Activated CD8-positive, alpha-beta T cell treated with anti-CD3 and anti-CD28 coated beads, Interleukin-2, amount 10 ng/mL, durations not matched to agents 7 days and 5 days (primary cell): ENCODE measurements at regions not wholly inside any gene's neighbourhood (a gene's known extent, or its start where the extent isn't known, plus 50 kb on each side); places are given as distances from the start of the nearest gene placed in this dataset.

ENCODE experiments used
- ATAC-seq: fragments of 150-1000 bp; cut with Tn5 transposase; one replicate; pipeline ENCODE4 v1.10.0; 2021; ENCODE audit warnings: moderate library complexity
- CTCF ChIA-PET: fragments of 350-600 bp; sonication (Branson Sonifier 250); formaldehyde crosslinking; loops from one replicate; lab custom pipeline; 2021; ENCODE audit warnings: antibody characterized with exemption; lab: Charles Lee
- POLR2A ChIA-PET: fragments of 350-600 bp; sonication (Branson Sonifier 250); formaldehyde crosslinking; loops from one replicate; lab custom pipeline; 2021; ENCODE audit warnings: antibody characterized with exemption; lab: Charles Lee
- DNase-seq: peaks from one replicate; pipeline ENCODE4 v3.0.0-alpha.2; 2020
- H3K27ac Mint-ChIP-seq: one replicate; pipeline ENCODE4 v1.8.0; 2021; ENCODE audit warnings: mild to moderate bottlenecking, mixed read lengths
- H3K27me3 Mint-ChIP-seq: one replicate; pipeline ENCODE4 v1.8.0; 2021; ENCODE audit warnings: low read depth, mixed read lengths
- H3K36me3 Mint-ChIP-seq: one replicate; pipeline ENCODE4 v1.8.0; 2021; ENCODE audit warnings: low read depth, mixed read lengths
- H3K4me1 Mint-ChIP-seq: one replicate; pipeline ENCODE4 v1.8.0; 2021; ENCODE audit warnings: low read depth, mixed read lengths
- H3K4me3 Mint-ChIP-seq: one replicate; pipeline ENCODE4 v1.8.0; 2021; ENCODE audit warnings: mild to moderate bottlenecking, mixed read lengths
- H3K9me3 Mint-ChIP-seq: one replicate; pipeline ENCODE4 v1.8.0; 2022; ENCODE audit warnings: mixed read lengths; ENCODE audit not compliant: insufficient read depth

GRCh38 chr15:95848126-95848525 lies 482.4 kb upstream of the NR2F2 start:
- DNase-seq (no peak), ATAC-seq (no peak)
- peaks cover 5% of the 10 kb centered on the region for H3K4me1 Mint-ChIP-seq
- ChIA-PET POLR2A (no interaction called here), CTCF (interaction anchor here (0.7 kb wide), 1 partner anchor 439 kb away, joined by 4 read pairs; no protein-coding TSS in a partner anchor)
- H3K9me3 Mint-ChIP-seq, result no peaks in the 10 kb centered on the region
- H3K27me3 Mint-ChIP-seq, result peaks cover 18% of the 10 kb centered on the region
- H3K36me3 Mint-ChIP-seq, result no peaks in the 10 kb centered on the region
- H3K4me3 Mint-ChIP-seq, result no peak overlapping the region
- no peak overlapping the region for H3K27ac Mint-ChIP-seq

DNA sequence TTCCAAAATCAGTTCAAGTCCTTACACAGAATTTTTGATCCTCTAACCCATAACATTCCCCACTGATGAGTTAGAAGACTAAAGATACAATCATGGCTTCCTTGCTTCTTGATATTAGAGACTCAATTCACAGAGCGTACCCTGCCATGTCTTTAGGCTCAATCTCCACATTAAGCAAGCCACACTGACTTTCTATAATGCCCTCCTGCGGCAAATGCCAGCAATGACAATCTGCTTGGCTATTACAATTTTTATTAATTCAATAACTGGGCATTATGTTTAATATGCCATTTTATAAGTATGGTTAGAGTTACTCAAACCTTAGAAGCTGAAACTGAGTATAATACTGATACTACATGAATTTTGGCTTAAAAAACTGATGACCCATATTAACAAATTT lies 479.7 kb upstream of the NR2F2 start:
- Mint-ChIP-seq H3K27me3 (peaks cover 30% of the 10 kb centered on the region), H3K9me3 (no peaks in the 10 kb centered on the region), H3K36me3 (no peaks in the 10 kb centered on the region), H3K4me3 (no peak overlapping the region), H3K27ac (no peak overlapping the region), H3K4me1 (no peaks in the 10 kb centered on the region)
- ChIA-PET CTCF (no interaction called here), POLR2A (no interaction called here)
- no peak for DNase-seq
- no peak for ATAC-seq

DNA sequence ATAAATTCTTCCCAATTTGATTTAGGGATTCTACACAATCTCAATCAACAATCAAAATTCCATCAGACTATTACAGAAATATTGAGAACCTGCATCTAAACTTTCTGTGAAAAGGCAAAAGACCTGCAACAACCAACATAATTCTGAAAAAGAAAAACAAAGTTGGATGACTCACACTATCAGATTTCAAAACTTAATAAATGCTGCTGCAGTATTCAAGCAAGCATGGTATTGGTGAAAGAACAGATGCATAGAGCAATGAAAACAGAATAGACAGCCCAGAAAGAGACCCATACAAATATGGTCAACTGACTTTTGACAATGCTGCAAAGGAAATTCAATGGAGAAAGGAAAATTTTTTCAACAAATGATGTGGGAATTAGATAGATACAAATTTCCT lies 477.1 kb upstream of the NR2F2 start:
- Mint-ChIP-seq H3K27ac (no peak overlapping the region), H3K4me1 (no peaks in the 10 kb centered on the region), H3K9me3 (no peaks in the 10 kb centered on the region), H3K36me3 (no peaks in the 10 kb centered on the region), H3K27me3 (peaks cover 38% of the 10 kb centered on the region), H3K4me3 (no peak overlapping the region)
- no peak for DNase-seq
- CTCF ChIA-PET, result no interaction called here
- ATAC-seq, result no peak
- POLR2A ChIA-PET, result no interaction called here

GRCh38 chr15:95857124-95857757 lies 473.3 kb upstream of the NR2F2 start:
- H3K36me3 Mint-ChIP-seq, result no peaks in the 10 kb centered on the region
- ChIA-PET POLR2A (no interaction called here), CTCF (interaction anchor here (0.7 kb wide), 1 partner anchor 799 kb away, joined by 3 read pairs; no protein-coding TSS in a partner anchor)
- ATAC-seq (no peak), DNase-seq (no peak)
- no peak overlapping the region for H3K27ac Mint-ChIP-seq
- no peak overlapping the region for H3K4me3 Mint-ChIP-seq
- peaks cover 41% of the 10 kb centered on the region for H3K27me3 Mint-ChIP-seq
- no peaks in the 10 kb centered on the region for H3K9me3 Mint-ChIP-seq
- no peaks in the 10 kb centered on the region for H3K4me1 Mint-ChIP-seq

DNA sequence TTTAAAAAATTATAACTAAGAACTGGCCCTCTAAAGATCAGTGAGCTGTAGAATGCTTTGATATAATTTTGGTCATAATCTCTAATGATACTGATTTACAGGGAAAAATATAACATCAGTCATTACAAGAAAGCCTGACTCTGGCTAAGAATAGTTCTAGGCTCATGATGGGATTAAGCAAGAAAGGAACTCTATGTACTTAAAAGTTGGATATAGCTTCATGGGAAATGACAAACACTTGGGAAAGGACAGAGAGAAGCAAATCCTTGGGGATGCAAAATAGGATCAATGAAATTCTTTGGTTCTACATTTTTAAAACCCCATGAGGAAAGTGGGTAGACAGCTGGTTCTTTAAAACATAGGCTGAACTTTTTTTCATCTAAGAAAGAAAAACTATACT lies 472.7 kb upstream of the NR2F2 start:
- H3K36me3 Mint-ChIP-seq, result no peaks in the 10 kb centered on the region
- ChIA-PET POLR2A (no interaction called here), CTCF (interaction anchor here (0.7 kb wide), 1 partner anchor 799 kb away, joined by 3 read pairs; no protein-coding TSS in a partner anchor)
- no peak overlapping the region for H3K27ac Mint-ChIP-seq
- DNase-seq, result no peak
- no peak overlapping the region for H3K4me3 Mint-ChIP-seq
- no peaks in the 10 kb centered on the region for H3K4me1 Mint-ChIP-seq
- ATAC-seq, result no peak
- no peaks in the 10 kb centered on the region for H3K9me3 Mint-ChIP-seq
- peaks cover 39% of the 10 kb centered on the region for H3K27me3 Mint-ChIP-seq

DNA sequence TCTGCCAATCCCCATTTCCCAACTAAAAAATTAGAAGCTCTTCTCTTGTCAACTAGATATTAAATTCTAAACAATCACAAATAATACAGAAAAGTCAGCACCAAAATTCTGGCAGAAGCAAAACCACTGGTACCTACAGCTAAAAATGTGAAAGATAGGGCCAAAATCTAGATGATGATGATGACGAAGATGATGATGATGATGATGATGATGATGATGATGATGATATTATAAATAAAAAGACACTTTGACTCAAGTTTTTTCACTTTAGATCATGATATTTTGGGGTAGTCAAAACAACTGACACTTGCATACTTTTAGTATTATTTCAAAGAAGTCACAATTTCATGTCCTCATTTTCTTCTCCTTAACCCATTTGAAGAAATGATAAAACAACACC lies 470.1 kb upstream of the NR2F2 start:
- ChIA-PET POLR2A (no interaction called here), CTCF (no interaction called here)
- DNase-seq (no peak), ATAC-seq (no peak)
- peaks cover 30% of the 10 kb centered on the region for H3K27me3 Mint-ChIP-seq
- H3K27ac Mint-ChIP-seq, result no peak overlapping the region
- H3K36me3 Mint-ChIP-seq, result no peaks in the 10 kb centered on the region
- no peak overlapping the region for H3K4me3 Mint-ChIP-seq
- no peaks in the 10 kb centered on the region for H3K9me3 Mint-ChIP-seq
- peaks cover 11% of the 10 kb centered on the region for H3K4me1 Mint-ChIP-seq

DNA sequence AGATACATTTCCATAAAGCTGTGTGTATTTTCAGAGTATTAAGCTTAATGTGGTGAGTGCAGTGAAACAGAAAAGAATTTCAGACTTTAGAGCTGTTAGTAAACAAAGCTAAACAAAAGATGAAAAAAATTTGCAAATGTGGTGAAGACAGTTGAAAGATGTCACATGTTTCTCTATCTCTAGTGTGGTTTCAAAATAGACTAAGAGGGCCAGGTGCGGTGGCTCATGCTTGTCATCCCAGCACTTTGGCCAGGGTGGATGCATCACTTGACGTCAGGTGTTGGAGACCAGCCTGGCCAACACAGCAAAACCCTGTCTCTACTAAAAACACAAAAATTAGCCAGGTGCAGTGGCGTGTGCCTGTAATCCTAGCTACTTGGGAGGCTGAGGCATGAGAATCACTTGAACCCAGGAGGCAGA lies 466.0 kb upstream of the NR2F2 start:
- H3K4me3 Mint-ChIP-seq, result no peak overlapping the region
- H3K36me3 Mint-ChIP-seq, result no peaks in the 10 kb centered on the region
- H3K27me3 Mint-ChIP-seq, result peaks cover 26% of the 10 kb centered on the region
- no peak overlapping the region for H3K27ac Mint-ChIP-seq
- no peak for ATAC-seq
- ChIA-PET POLR2A (no interaction called here), CTCF (interaction anchor here (1.0 kb wide), 1 partner anchor 492 kb away, joined by 3 read pairs; no protein-coding TSS in a partner anchor)
- DNase-seq, result no peak
- peaks cover 32% of the 10 kb centered on the region for H3K4me1 Mint-ChIP-seq
- no peaks in the 10 kb centered on the region for H3K9me3 Mint-ChIP-seq

- no peaks in the 10 kb centered on the region for H3K36me3 Mint-ChIP-seq
- no peak overlapping the region for H3K27ac Mint-ChIP-seq
- no peaks in the 10 kb centered on the region for H3K9me3 Mint-ChIP-seq
- peaks cover 40% of the 10 kb centered on the region for H3K4me1 Mint-ChIP-seq
- H3K27me3 Mint-ChIP-seq, result peaks cover 21% of the 10 kb centered on the region
- CTCF ChIA-PET, result no interaction called here
- DNase-seq (no peak), ATAC-seq (no peak)
- POLR2A ChIA-PET, result no interaction called here
- no peak overlapping the region for H3K4me3 Mint-ChIP-seq
These were observed 465.2 kb upstream of the NR2F2 start for GRCh38 chr15:95865330-95865739.

DNA sequence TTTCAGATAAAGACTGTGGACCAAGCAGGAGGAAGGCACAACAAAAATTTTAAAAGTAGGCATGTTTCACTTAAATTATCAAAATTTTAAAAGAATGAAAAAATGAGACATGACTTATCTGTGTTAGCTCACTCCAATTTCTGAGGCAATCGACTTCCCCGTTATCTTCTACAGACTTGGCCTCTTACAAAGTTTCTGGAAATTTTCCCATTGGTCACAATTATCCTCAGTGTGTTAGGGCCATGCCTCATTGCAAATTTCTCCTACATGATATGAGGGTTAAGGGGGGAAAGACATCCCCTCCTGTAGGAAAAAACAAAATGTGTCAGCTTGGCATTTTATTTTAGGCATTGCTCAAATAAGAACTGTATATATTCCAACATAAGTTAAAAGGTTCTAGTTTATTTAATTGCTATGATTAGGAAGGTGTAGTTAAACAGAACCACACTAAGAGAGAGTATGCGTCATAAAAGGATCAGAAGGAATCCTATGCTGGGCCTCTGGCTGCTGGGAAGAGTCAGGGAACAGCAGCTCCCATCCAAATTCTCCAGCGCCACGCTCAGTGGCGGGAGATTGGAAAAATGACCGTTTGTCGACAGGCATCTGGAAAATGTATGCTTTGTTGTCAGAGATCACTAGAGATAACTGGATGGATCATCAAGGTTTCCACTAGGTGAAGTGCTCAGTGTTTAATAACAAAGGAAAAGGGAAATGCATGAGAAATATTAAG lies 463.6 kb upstream of the NR2F2 start:
- CTCF ChIA-PET, result interaction anchor here (1.0 kb wide), 1 partner anchor 29 kb away, joined by 3 read pairs; no protein-coding TSS in a partner anchor
- H3K27me3 Mint-ChIP-seq, result peaks cover 17% of the 10 kb centered on the region
- peaks cover 55% of the 10 kb centered on the region for H3K4me1 Mint-ChIP-seq
- H3K36me3 Mint-ChIP-seq, result no peaks in the 10 kb centered on the region
- POLR2A ChIA-PET, result no interaction called here
- no peak overlapping the region for H3K27ac Mint-ChIP-seq
- no peak for ATAC-seq
- no peaks in the 10 kb centered on the region for H3K9me3 Mint-ChIP-seq
- no peak overlapping the region for H3K4me3 Mint-ChIP-seq
- no peak for DNase-seq

DNA sequence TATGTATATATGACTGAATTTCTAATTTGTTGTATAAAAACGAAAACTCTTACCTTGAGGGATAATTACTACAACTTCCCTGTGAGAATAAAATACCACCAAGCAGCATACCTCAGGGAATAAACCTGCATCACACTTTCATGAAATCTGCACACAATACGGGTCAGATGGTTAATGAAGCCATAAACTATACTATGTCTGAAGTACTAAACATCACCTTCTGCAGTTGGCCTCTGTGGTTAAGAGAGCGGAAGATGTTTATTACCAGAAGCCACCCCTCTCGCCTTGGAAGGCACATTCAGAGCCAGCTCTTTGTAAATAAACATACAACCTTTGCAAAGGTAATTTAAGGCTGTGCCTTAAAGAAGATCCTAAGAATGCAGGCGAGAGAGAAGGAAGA lies 462.1 kb upstream of the NR2F2 start:
- no peak overlapping the region for H3K27ac Mint-ChIP-seq

DNA sequence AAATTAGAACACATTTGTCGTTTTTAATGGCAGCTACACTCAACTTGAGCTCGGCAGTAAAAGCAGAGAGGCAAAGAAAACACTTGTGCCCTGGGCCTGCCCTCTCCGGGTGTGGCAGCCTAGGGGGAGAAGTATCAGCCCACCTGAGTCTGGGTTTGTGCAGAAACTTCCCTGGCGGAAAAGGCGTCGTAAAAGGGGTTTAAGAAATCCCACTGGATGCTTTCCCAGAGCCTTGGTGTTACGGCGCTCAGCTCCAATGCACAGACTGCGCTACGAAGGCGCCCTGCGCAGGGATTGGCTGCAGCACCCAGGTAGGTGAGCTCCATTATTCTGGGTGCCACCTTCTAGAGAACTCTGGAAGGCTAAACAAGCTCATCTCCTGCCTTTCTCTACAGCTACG lies 461.5 kb upstream of the NR2F2 start:
- DNase-seq, result no peak
- Mint-ChIP-seq H3K27ac (peak overlapping the region; percentile 28), H3K4me3 (no peak overlapping the region), H3K36me3 (no peaks in the 10 kb centered on the region), H3K9me3 (no peaks in the 10 kb centered on the region), H3K4me1 (peaks cover 68% of the 10 kb centered on the region), H3K27me3 (peaks cover 18% of the 10 kb centered on the region)
- no peak for ATAC-seq
- ChIA-PET POLR2A (interaction anchor here (1.2 kb wide), 1 partner anchor 11 kb away, joined by 4 read pairs; no protein-coding TSS in a partner anchor), CTCF (no interaction called here)

More for the DNA sequence above, 462.1 kb upstream of the NR2F2 start:
- peak; percentile 31 for DNase-seq
- Mint-ChIP-seq H3K27me3 (peaks cover 16% of the 10 kb centered on the region), H3K36me3 (no peaks in the 10 kb centered on the region), H3K4me3 (no peak overlapping the region), H3K4me1 (peaks cover 66% of the 10 kb centered on the region), H3K9me3 (no peaks in the 10 kb centered on the region)
- ChIA-PET CTCF (no interaction called here), POLR2A (no interaction called here)
- ATAC-seq, result no peak

GRCh38 chr15:95869920-95870319 lies 460.6 kb upstream of the NR2F2 start:
- H3K27me3 Mint-ChIP-seq, result peaks cover 14% of the 10 kb centered on the region
- ATAC-seq, result peak; percentile 74
- no peaks in the 10 kb centered on the region for H3K36me3 Mint-ChIP-seq
- peaks cover 70% of the 10 kb centered on the region for H3K4me1 Mint-ChIP-seq
- ChIA-PET POLR2A (interaction anchor here (1.2 kb wide), 1 partner anchor 10 kb away, joined by 4 read pairs; no protein-coding TSS in a partner anchor), CTCF (interaction anchor here (0.9 kb wide), 1 partner anchor 29 kb away, joined by 3 read pairs; no protein-coding TSS in a partner anchor)
- no peaks in the 10 kb centered on the region for H3K9me3 Mint-ChIP-seq
- peak overlapping the region; percentile 39 for H3K4me3 Mint-ChIP-seq
- DNase-seq, result peak; percentile 58
- peak overlapping the region; percentile 51 for H3K27ac Mint-ChIP-seq
